SK-N-DZ (cell line): ENCODE measurements at regions not wholly inside any gene's neighbourhood (a gene's known extent, or its start where the extent isn't known, plus 50 kb on each side); places are given as distances from the start of the nearest gene placed in this dataset.
"Not testable (repeated sequence)": the region's sequence is repeated elsewhere in the genome, so short reads cannot be mapped to it uniquely, and the experiment has no call there.

Experiments
- DNase-seq: peaks from one replicate; pipeline ENCODE4 v3.0.0-alpha.2; 2015; ENCODE audit warnings: low spot score

GRCh38 chr2:120515066-120515758 is 169.3 kb downstream of the INHBB start:
- DNase-seq = not testable (repeated sequence)

GRCh38 chr2:120515759-120516678 is 170.1 kb downstream of the INHBB start:
- DNase-seq = no peak

GRCh38 chr2:120516679-120517314 is 170.9 kb downstream of the INHBB start:
- DNase-seq = no peak

- DNase-seq = no peak
Measured at GRCh38 chr2:120517751-120518469, 172.0 kb downstream of the INHBB start.

GRCh38 chr2:120518819-120519218 is 172.9 kb downstream of the INHBB start:
- DNase-seq = no peak

- DNase-seq = no peak
Measured at GRCh38 chr2:120519469-120519868, 173.5 kb downstream of the INHBB start.

GRCh38 chr2:120520454-120520853 is 174.5 kb downstream of the INHBB start:
- DNase-seq = no peak

- peak; percentile 4 for DNase-seq
Measured at GRCh38 chr2:120520929-120521912, 175.3 kb downstream of the INHBB start.

GRCh38 chr2:120522151-120522751 is 176.3 kb downstream of the INHBB start:
- no peak for DNase-seq

GRCh38 chr2:120523766-120524165 is 177.8 kb downstream of the INHBB start:
- no peak for DNase-seq

GRCh38 chr2:120524174-120524573 is 178.2 kb downstream of the INHBB start:
- no peak for DNase-seq

- DNase-seq = no peak
Measured at GRCh38 chr2:120525056-120526046, 179.4 kb downstream of the INHBB start.

- DNase-seq = no peak
Measured at GRCh38 chr2:120526047-120526562, 180.2 kb downstream of the INHBB start.

GRCh38 chr2:120526997-120527945 is 181.3 kb downstream of the INHBB start:
- DNase-seq = no peak

- no peak for DNase-seq
Measured at GRCh38 chr2:120528051-120528692, 182.2 kb downstream of the INHBB start.

GRCh38 chr2:120528693-120529076 is 182.7 kb downstream of the INHBB start:
- DNase-seq = no peak

GRCh38 chr2:120530781-120531180 is 184.8 kb downstream of the INHBB start:
- no peak for DNase-seq
